GM19467 (cell line): ENCODE measurements at regions not wholly inside any gene's neighbourhood (a gene's known extent, or its start where the extent isn't known, plus 50 kb on each side); places are given as distances from the start of the nearest gene placed in this dataset.
"Not testable (repeated sequence)": the region's sequence is repeated elsewhere in the genome, so short reads cannot be mapped to it uniquely, and the experiment has no call there.

ENCODE experiments used
- ATAC-seq: cut with Tn5 transposase; IDR thresholded peaks from one replicate; pipeline ENCODE4 v1.9.1; 2021; ENCODE audit warnings: mild to moderate bottlenecking, moderate library complexity; ENCODE audit not compliant: unreplicated experiment

GRCh38 chr6:92952111-92952510, 467.2 kb downstream of the EPHA7 start:
- ATAC-seq: not testable (repeated sequence)

GRCh38 chr6:92945799-92946198, 473.6 kb downstream of the EPHA7 start:
- ATAC-seq: no peak

GRCh38 chr6:92944132-92944531, 475.2 kb downstream of the EPHA7 start:
- ATAC-seq: no peak

DNA sequence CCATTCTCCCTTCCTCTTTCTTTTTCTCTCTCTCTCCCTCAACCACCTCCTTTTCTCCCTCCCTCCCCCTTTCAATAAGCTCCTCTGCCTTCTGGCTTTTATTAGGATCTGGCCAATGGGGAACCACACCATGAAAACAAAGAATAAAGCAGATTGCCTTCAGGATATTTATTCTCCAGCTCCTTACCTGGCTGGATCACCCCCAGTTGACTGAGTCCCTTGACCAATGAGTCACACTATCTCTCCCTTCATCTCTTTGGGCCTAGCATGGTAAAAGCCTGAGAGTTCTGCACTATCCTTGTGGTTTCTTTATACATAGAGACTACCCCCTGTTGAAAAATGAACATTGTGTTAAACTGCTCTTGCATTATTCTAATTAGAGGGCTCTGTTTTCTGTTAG, 476.8 kb downstream of the EPHA7 start:
- no peak for ATAC-seq

- no peak for ATAC-seq
Measured at GRCh38 chr6:92934625-92935024, 484.7 kb downstream of the EPHA7 start.

GRCh38 chr6:92930171-92930570, 489.2 kb downstream of the EPHA7 start:
- ATAC-seq: no peak

DNA sequence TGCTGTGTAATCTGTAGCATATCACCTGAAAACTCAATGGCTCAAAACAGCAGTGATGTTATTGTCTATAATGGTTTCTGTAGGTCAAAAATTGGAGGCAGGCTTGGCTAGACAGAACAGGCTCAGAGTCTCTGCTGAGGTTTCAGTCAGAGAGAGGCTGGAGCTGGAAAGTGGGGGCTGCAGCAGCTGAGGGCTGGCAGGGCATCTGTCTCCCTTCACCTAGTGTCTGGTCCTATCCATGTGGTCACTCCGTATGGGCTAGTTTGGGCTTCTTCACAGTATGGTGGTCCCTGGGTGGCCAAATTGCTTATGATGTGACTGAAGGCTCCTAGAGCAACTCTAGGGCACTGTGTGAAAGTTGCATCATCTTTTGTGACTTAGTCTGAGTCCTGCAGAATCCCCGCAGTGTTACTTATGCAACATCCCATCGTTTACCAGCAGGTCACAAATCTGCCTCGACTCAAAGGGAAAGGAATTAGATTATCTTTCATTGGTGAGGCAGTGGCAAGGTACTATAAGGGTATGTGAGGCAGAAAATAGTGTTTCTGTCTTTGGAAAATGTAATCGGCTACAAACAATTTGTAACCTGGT, 497.0 kb downstream of the EPHA7 start:
- ATAC-seq: no peak

DNA sequence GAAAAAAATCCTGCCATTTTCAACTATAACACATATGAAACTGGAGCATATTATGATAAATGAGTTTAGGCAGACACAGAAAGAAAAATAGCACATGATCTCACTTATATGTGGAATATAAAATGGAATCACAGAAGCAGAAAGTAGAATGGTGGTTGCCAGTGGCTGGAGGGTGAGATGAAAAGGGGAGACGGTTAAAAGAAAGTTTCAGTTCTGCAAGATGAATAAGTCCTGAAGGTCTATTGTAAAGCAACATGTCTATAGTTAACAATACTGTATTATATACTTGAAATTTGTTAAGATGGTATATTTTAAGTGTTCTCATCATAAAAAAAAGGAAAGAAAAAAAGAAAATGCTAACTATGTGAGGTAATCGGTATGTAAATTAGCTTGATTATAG, 503.9 kb downstream of the EPHA7 start:
- no peak for ATAC-seq

DNA sequence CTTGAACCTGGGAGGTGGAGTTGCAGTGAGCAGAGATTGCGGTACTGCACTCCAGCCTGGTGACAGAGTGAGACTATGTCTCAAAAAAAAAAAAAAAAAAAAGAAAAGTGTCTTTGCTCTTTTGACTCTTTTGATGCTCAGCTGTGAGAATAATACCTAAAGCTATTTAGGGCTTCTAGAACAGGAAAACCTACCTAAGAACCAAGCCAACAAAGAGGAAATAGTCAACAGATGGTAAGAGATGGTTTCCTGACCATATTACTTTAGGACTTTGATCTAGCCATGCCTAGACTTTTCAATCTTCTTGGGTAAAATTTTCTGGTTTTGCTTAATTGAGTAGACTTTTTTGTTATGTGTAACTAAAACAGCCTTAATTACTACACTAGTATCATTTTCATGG, 508.1 kb downstream of the EPHA7 start:
- no peak for ATAC-seq

GRCh38 chr6:92910646-92911045, 508.7 kb downstream of the EPHA7 start:
- no peak for ATAC-seq

DNA sequence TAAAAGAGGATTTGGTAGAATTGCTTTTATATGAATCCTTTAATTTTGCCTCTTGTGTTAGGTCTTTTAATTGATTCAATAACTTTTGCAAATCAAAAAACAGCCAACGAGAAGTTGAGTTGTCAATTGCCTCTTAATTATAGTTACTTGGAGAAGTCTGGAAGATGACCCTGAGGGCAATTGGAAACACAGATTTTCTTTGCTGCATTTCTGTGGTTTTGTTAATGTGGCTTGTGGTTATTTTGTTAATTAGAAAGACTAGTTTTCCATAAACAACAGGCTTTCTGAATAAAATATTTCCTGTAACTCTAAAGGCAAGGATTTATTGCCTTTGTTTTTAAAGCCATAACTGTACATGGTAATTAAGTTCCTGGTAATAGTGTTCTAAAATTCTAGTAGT, 513.0 kb downstream of the EPHA7 start:
- no peak for ATAC-seq

GRCh38 chr6:92893741-92894140, 525.6 kb downstream of the EPHA7 start:
- ATAC-seq: no peak

DNA sequence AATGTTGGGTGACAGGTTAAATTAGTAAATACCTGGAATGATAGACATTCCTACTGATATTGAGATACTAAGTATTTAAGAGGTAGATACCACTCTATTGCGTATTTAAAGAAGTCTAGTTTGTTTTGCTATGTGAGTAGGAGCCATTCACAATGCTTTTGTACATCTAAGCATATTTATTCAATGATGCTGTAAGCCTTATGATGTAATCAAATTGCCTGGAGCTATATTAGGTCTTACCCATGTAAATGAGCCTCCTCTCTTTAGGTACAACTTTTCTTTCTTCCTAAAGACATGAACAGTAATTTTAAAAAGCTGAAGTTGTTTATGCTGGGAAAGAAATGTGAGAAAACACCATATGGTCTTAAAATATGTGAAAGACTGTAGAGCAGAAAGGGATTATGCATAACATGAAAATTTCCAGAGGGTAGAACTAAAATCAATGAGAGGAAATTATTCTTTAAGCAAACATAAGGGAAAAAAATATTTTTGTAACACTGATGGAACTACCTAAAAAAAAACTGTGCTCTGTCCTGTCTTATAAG, 526.7 kb downstream of the EPHA7 start:
- ATAC-seq: no peak

DNA sequence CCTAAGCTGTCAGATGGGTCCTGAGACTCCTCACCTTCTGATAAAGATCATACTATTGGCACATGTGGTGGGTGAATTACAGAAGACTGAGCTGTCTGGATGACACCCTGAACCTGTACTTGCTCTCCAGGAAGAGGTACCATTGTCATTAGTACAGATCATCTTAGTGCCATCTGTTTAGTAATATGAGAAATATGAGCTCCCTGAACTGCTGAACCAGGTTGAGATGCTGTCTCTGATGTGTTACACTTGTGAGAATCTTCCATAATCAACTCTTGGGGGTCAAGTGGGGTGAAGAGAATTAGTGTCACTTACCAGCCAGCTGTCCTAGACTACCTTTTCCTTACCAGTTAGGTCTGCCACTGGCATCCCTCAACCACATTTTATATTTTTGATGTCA, 531.0 kb downstream of the EPHA7 start:
- no peak for ATAC-seq

DNA sequence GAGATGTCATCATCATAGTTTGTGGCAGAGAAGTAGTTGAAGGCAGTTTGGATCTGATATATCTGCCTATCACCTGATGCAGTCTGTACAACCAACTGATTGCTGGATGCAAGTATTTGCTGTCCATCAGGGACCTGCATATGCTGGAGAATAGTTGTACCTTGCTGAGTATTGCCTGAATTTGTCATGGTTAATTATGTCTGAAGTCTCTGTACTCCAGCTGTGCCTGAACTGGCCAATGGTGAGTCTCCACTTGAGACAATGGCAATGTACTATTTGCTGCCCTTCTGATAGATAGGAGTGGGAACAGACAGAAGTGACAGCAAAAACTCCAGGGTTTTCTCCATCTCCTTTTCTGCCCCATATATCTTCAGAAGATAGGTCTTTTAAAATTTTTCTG, 531.5 kb downstream of the EPHA7 start:
- ATAC-seq: no peak

DNA sequence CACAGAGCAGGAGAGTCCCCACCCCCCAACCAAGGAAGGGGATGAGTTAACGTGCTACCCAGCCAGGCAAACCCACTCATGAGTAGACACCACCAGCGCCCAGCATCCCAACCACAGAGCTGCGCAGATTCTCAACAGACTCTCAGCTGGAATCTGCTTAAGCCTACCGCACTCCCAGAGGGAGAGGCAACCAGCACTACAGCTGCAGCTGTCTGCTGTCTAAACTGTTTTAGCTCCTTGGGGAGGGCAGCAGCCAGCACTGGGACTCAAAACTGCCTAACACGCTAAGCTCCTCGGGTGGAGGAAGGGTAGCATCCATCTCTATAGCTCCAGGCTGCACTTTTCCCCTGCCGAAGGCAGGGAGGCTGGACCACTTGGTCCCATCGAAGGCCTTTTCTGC, 539.8 kb downstream of the EPHA7 start:
- ATAC-seq: no peak

DNA sequence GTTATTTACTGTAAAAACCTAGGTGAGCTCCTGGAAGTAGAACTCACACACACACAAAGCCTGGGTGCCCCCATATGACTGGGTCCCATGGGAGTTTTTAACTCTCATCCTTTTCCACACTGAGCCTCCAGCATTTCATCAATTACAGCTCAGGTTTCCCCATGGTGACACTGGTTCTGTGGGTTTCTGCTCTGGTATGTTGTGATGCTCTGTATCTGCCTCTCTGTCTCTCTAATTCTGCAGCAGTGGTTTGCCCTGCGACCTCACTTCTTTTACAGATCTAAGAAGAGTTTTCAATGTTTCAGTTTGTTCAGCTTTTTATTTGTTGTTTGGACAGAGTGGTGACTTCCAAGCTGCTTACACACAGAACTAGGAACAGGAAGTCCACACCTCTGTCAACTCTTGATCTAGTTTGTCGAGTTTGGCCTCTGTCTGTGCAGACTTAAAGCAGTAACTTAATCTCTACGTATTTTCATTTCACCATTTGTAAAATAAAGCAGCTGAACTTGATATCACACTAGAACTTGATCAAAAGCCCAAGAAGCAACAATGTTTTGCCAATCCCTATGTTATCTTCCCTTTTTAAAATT, 554.3 kb downstream of the EPHA7 start:
- ATAC-seq: no peak

DNA sequence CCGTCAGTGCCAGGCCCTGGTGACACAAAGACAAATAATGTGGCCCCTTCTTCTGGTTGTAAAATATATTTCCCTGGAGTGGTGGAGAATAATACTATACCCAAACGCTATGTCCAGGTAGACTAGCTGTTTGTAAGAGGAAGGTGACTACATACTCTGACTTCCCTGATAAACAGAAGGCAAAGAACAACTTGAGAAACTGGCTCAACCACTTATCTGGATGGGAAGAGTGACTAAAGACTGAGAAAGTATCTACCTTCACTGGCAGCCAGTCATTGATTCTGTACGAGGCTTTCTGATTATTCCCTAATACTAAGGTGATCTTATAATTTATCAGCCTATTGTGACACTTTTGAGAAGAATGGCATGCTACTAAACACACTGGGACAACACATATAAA, 569.7 kb downstream of the EPHA7 start:
- no peak for ATAC-seq

DNA sequence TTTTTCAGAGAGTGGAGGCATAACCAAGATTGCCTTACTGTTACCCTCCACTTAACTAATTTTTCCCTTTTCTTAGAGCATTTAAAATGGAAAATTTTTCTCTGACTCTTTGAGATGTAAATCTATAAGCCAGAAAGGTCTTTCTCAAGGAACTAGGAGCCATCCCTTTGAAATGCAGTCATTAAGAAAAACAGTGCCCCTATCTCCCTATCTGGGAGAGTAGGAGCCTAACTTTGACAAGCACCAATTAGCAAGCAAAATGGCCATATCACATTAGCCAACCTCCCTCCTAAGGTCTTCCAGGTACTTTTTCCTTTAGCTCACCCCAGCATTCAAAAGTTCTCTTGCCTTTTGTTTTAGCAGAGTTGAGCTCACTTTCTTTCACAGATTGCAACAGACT, 570.5 kb downstream of the EPHA7 start:
- no peak for ATAC-seq

DNA sequence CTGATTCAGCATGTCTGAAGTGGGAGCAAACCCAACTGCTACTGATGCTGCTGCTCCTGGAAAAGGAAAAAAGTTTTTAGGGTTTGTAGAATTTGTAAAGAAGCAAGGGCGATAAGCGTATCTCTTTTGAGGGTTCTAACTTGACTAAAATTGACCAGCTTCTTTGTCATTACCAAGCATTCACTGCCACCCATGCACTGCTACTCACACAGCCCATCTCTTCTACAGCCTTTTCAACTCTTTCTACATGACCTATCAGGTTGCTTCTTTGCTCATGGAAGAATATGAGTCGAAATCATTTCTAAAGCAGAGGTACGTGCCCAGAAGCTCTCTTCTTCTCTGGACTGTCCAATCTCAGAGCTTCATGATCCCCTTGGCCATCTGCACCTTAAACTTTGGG, 570.9 kb downstream of the EPHA7 start:
- no peak for ATAC-seq

DNA sequence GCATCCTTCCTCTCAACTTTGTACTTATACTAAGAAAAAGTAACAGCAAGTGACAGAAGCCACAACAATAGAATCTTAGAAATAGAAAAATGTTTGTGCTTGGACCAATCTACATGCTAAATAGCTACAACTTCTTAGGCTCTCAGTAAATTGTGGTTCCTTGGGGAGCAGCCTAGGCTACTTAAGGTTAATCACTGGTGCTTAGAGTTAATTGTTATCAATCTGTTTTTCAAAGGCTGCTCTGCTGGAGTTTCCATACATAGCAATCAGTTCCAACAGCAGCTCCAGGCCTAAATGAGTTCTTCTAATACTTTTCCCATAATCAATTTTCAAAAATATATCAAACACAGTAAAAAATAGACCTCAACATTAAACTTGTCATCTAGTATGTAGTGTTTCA, 571.4 kb downstream of the EPHA7 start:
- no peak for ATAC-seq

DNA sequence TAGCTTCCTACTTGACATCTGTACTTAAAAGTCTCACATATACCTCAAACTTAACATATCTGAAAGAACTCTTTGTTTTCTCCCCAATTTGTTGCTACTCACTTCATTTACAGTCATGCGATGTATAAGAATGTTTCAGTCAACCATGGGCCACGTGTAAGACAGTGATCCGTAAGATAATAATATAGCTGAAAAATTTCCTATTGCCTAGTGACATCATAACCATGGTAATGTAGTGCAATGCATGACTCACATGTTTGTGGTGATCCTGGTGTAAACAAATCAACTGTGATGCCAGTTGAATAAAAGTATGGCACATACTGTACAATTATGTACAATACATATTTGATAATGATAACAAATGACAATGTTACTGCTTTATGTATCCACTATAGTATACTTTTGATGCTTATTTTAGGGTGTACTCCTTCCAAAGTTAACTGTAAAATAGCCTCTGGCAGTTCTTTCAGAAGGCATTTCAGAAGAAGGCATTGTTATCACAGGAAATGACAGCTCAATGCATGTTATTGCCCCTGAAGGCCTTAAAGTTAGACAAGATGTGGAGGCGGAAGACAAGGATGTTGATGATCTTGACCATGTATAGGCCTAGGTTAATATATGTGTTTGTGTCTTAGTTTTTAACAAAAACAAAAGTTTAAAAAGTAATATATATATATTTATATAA, 579.0 kb downstream of the EPHA7 start:
- ATAC-seq: no peak
